Epithelial cell of proximal tubule (primary cell): ENCODE measurements at regions not wholly inside any gene's neighbourhood (a gene's known extent, or its start where the extent isn't known, plus 50 kb on each side); places are given as distances from the start of the nearest gene placed in this dataset.

ENCODE experiments used
- DNase-seq: peaks from one replicate; pipeline ENCODE4 v3.0.0-alpha.2; 2011; ENCODE audit warnings: low read depth
- H3K4me3 ChIP-seq: 2 replicates; pipeline ENCODE4 v1.5.1; 2011; ENCODE audit warnings: low read depth, mild to moderate bottlenecking, low read length
- TF ChIP-seq, protein P1 (sequence below): conservative IDR thresholded peaks from 2 replicates; pipeline ENCODE4 v1.5.1; 2012; ENCODE audit warnings: low read depth, mild to moderate bottlenecking, low read length

DNA sequence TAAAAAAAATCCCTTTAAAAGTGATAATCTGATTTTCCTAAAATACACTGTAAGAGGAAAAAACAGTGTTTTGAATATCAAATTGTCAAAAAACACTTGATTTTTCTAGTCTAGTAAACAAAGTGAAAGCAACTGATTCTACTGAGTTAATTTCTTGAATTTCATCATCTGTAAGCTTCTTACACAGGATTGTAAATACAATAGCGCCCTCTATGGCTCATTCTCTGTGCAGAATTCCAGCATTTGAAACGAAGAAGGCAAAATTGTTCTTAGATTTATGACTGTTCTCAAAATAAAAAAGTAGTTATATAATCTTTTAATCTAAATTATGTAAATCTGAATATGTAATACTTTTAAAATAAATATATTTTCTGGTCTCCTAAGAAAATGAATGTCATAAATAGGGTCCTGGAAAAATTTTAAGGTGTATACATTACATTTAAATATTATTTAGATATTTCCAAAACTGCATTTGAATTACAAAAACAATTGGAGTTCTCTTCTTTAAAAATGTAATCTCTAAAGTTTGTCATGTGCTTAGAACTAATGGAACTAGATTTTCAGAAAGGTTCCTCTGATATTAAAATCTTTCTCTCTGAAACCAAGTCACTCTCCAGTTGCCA lies 176.9 kb upstream of the MC4R start:
- no peak overlapping the region for H3K4me3 ChIP-seq
- DNase-seq: peak; percentile 52
- TF ChIP-seq, protein P1, sequence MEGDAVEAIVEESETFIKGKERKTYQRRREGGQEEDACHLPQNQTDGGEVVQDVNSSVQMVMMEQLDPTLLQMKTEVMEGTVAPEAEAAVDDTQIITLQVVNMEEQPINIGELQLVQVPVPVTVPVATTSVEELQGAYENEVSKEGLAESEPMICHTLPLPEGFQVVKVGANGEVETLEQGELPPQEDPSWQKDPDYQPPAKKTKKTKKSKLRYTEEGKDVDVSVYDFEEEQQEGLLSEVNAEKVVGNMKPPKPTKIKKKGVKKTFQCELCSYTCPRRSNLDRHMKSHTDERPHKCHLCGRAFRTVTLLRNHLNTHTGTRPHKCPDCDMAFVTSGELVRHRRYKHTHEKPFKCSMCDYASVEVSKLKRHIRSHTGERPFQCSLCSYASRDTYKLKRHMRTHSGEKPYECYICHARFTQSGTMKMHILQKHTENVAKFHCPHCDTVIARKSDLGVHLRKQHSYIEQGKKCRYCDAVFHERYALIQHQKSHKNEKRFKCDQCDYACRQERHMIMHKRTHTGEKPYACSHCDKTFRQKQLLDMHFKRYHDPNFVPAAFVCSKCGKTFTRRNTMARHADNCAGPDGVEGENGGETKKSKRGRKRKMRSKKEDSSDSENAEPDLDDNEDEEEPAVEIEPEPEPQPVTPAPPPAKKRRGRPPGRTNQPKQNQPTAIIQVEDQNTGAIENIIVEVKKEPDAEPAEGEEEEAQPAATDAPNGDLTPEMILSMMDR: peak; percentile 89

DNA sequence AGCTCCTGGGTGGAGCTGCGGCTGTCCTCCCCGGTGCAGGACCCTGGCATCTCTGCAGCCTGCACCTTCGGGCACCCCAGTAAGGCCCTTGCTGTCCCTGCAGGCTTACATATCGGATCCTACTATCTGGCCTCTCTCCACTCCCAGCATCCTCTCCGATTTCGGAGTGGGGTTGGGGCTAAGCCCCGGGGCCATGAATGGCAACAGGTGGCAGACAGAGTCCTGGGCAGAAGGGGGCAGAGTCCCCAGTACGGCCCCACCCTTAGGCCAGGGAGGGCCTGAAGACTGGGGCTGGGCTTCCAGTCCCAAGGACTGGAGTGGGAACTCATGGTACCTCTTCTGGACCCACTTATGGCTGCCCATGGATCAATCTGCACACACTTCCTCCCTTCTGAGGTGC lies 180.4 kb upstream of the MC4R start:
- no peak overlapping the region for H3K4me3 ChIP-seq
- TF ChIP-seq, protein P1: no peak
- no peak for DNase-seq

DNA sequence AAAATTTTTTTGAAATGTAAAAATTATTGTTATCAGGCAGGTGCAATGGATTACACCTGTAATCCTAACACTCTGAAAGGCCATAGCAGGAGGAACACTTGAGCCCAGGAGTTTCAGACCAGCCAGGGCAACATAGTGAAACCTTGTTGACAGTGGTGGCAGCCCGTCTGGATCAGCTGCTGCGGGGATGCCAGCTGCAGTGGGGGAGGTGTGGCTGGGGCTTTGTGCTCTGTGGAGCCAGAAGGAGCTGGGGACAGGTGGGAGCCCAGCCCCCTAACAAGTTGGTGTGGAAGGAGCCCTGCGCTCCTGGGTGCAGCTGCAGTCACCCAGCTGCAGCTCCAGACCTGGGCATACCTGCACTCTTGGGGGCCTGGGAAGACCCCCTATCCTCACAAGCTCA lies 182.4 kb upstream of the MC4R start:
- H3K4me3 ChIP-seq: no peak overlapping the region
- TF ChIP-seq, protein P1: no peak
- no peak for DNase-seq

DNA sequence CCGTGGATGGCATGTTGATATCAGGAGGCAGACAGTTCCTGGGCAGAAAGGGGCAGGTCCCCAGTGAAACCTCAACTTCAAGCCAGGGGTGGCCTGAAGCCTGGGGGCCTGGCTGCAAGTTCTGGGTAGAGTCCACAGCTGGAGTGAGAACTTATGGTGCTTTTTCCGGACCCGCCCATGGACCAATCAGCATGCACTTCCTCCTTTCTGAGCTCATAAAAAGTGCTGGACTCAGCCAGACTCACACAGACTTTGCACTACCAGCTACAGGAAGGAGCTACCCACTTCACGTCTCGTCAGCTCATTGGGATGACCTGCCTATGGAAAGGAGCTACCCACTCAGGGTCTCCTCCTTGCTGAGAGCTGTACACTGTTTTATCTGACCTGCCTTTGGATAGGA lies 183.1 kb upstream of the MC4R start:
- H3K4me3 ChIP-seq: no peak overlapping the region
- DNase-seq: no peak
- TF ChIP-seq, protein P1: no peak

DNA sequence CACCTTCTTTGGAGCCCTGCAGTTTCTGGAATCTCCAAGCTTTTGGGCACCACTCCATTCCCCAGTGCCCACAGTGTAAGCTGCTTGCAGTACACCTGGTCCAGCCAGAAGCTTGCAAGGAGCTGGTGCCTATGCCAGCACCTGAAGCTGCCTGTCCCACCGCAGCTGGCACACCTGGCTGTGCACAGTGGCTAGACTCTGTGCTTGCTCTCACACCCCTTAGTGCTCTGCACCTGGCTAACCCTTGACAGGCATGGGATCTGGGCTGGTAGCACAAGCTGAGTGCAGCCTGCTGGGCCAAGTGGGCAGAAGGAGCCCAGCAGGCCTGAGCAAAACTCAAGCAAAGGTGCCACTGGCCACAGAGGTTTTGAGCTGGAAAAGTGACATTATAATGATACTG lies 183.8 kb upstream of the MC4R start:
- DNase-seq: no peak
- H3K4me3 ChIP-seq: no peak overlapping the region
- TF ChIP-seq, protein P1: no peak

DNA sequence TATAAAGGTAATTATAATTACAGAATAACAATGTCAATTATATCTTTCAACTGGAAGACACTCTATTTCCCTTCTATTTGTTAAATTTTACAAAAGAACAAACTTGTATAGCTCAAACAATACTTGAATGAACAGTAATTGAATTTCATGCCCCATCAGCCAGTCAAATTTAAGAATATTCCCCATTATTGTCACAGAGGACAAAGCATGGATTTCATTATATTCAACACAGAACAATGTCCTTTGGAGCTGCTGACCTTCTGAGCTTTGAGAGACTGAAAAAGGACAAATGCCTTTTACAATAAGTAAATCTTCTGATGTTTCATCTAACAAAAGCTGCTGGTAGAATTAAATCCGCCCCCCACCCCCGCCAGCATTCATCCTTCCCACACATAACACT lies 187.5 kb upstream of the MC4R start:
- TF ChIP-seq, protein P1: no peak
- DNase-seq: no peak
- H3K4me3 ChIP-seq: no peak overlapping the region

DNA sequence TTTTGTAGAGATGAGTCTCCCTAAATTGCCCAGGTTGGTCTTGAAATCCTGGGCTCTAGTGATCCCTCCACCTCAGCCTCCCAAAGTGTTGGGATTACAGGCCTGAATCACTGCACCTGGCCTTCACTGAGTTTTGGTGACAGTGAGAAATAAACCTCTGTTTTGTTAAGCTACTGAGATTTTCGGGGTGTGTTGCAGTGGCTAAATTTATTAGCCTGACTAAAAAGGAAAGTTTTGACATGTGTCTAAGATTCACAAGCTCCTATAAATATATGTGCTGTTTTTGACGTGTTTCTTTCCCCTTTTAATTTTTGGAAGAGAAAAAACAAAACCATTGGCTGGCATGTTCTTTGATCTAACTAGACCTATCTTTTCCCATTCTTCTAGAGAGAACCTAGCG lies 190.5 kb upstream of the MC4R start:
- TF ChIP-seq, protein P1: no peak
- H3K4me3 ChIP-seq: no peak overlapping the region
- DNase-seq: no peak
